ENCODE measurements at regions not wholly inside any gene's neighbourhood (a gene's known extent, or its start where the extent isn't known, plus 50 kb on each side); places are given as distances from the start of the nearest gene placed in this dataset.

GRCh38 chr3:20546636-20547035, 360.6 kb upstream of the SGO1 start:
- Mint-ChIP-seq H3K4me3 (no peak overlapping the region), H3K27me3 (ENCODE audit: low read depth) (no peaks in the 10 kb centered on the region), H3K4me1 (no peaks in the 10 kb centered on the region), H3K27ac (ENCODE audit: unreplicated experiment) (no peak overlapping the region), H3K9me3 (peaks cover 3% of the 10 kb centered on the region), H3K36me3 (ENCODE audit: low read depth) (peaks cover 2% of the 10 kb centered on the region)
- no peak for TF ChIP-seq CTCF (conservative IDR thresholded peaks at IDR 0.05)
- no peak for DNase-seq (ENCODE audit: low read depth, low spot score)

- H3K4me3 Mint-ChIP-seq = no peak overlapping the region
- H3K27me3 Mint-ChIP-seq (ENCODE audit: low read depth) = no peaks in the 10 kb centered on the region
- H3K4me1 Mint-ChIP-seq = no peaks in the 10 kb centered on the region
- H3K36me3 Mint-ChIP-seq (ENCODE audit: low read depth) = peaks cover 2% of the 10 kb centered on the region
- H3K9me3 Mint-ChIP-seq = peaks cover 3% of the 10 kb centered on the region
- no peak for TF ChIP-seq CTCF (conservative IDR thresholded peaks at IDR 0.05)
- no peak overlapping the region for H3K27ac Mint-ChIP-seq (ENCODE audit: unreplicated experiment)
- no peak for DNase-seq (ENCODE audit: low read depth, low spot score)
Observed at GRCh38 chr3:20543535-20544226, 357.7 kb upstream of the SGO1 start.

- H3K9me3 Mint-ChIP-seq = no peaks in the 10 kb centered on the region
- no peak for DNase-seq (ENCODE audit: low read depth, low spot score)
- no peak overlapping the region for H3K4me3 Mint-ChIP-seq
- no peak overlapping the region for H3K27ac Mint-ChIP-seq (ENCODE audit: unreplicated experiment)
- no peaks in the 10 kb centered on the region for H3K27me3 Mint-ChIP-seq (ENCODE audit: low read depth)
- no peaks in the 10 kb centered on the region for H3K36me3 Mint-ChIP-seq (ENCODE audit: low read depth)
- no peaks in the 10 kb centered on the region for H3K4me1 Mint-ChIP-seq
- TF ChIP-seq CTCF (conservative IDR thresholded peaks at IDR 0.05) = no peak
Observed at GRCh38 chr3:20540066-20540465, 354.1 kb upstream of the SGO1 start.

GRCh38 chr3:20539666-20540065, 353.7 kb upstream of the SGO1 start:
- Mint-ChIP-seq H3K4me3 (no peak overlapping the region), H3K27me3 (ENCODE audit: low read depth) (no peaks in the 10 kb centered on the region), H3K9me3 (no peaks in the 10 kb centered on the region), H3K4me1 (no peaks in the 10 kb centered on the region), H3K27ac (ENCODE audit: unreplicated experiment) (no peak overlapping the region), H3K36me3 (ENCODE audit: low read depth) (no peaks in the 10 kb centered on the region)
- no peak for TF ChIP-seq CTCF (conservative IDR thresholded peaks at IDR 0.05)
- DNase-seq (ENCODE audit: low read depth, low spot score) = no peak

DNA sequence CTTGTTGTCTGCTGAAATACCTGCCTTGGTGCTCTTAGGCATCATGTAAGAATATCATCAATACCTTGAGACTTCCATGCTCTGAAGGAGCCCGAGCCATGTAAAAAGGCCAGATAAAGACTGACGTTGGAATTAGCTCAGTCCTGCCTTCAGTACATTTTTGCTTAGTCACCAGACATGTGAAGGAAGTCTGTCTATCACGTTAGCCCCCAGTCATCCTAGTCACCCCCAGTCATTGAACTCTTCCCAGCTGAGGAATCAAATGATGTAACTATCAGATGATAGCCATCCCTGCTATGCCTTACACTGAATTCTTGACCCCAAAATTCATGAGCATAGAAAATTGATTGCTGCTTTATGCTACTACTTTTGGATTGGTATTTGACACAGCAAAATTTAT, 351.2 kb upstream of the SGO1 start:
- Mint-ChIP-seq H3K4me3 (no peak overlapping the region), H3K9me3 (no peaks in the 10 kb centered on the region), H3K4me1 (no peaks in the 10 kb centered on the region), H3K27me3 (ENCODE audit: low read depth) (peaks cover 2% of the 10 kb centered on the region), H3K36me3 (ENCODE audit: low read depth) (no peaks in the 10 kb centered on the region), H3K27ac (ENCODE audit: unreplicated experiment) (no peak overlapping the region)
- no peak for TF ChIP-seq CTCF (conservative IDR thresholded peaks at IDR 0.05)
- DNase-seq (ENCODE audit: low read depth, low spot score) = no peak

Measured in neural crest cell (in vitro differentiated cells).